Ovary (tissue), 7 donors: ENCODE measurements at regions not wholly inside any gene's neighbourhood (a gene's known extent, or its start where the extent isn't known, plus 50 kb on each side); places are given as distances from the start of the nearest gene placed in this dataset.

ENCODE experiments used
- DNase-seq, 5 donors: peaks; one replicate each; pipeline ENCODE4 v3.0.0-alpha.2; 2019 to 2020
- H3K27ac ChIP-seq, 2 donors: fragments of 200-600 bp; one replicate each; pipeline versions ENCODE4 v1.5.1 to v1.8.0; 2019 to 2022
- H3K27me3 ChIP-seq: fragments of 200-600 bp; one replicate; pipeline ENCODE4 v1.8.0; 2022
- H3K36me3 ChIP-seq: fragments of 200-600 bp; sonication (generic); one replicate; pipeline ENCODE4 v1.5.1; 2019
- H3K4me1 ChIP-seq: one replicate; pipeline ENCODE4 v1.8.1; 2013; ENCODE audit warnings: mild to moderate bottlenecking, moderate library complexity; ENCODE audit not compliant: insufficient read depth
- H3K4me3 ChIP-seq: fragments of 200-600 bp; sonication (generic); one replicate; pipeline ENCODE4 v1.5.1; 2017
- H3K9me3 ChIP-seq, 2 donors: fragments of 200-600 bp in 1 of 2; sonication (generic) in 1 of 2; one replicate each; pipeline versions ENCODE4 v1.5.1 to v1.8.1; 2013 to 2019; ENCODE audit warnings: mild to moderate bottlenecking in 1 of 2, moderate library complexity in 1 of 2
- CTCF ChIP-seq, 3 donors: fragments of 450-650 bp in 2 of 3; fragments of 200-600 bp in 1 of 3; IDR thresholded peaks; one replicate each; pipeline versions ENCODE4 v1.5.1 to v1.8.0; 2016 to 2022; ENCODE audit warnings: antibody characterized with exemption in 3 of 3, mild to moderate bottlenecking in 1 of 3
- EP300 ChIP-seq: sonication (generic); formaldehyde crosslinking; IDR thresholded peaks from one replicate; pipeline ENCODE4 v1.6.1; 2017; ENCODE audit warnings: antibody characterized with exemption
- POLR2A ChIP-seq: fragments of 450-650 bp; IDR thresholded peaks from one replicate; pipeline ENCODE4 v1.6.1; 2017; ENCODE audit warnings: antibody characterized with exemption, mild to moderate bottlenecking, moderate library complexity
- WGBS, 3 donors: extraction: QIAGEN DNeasy Blood & Tissue Kit in 1 of 3; methylation state at CpG; one replicate each; pipeline versions ENCODE4 v1.1.5 to v1.1.7; 2013 to 2017; 5-methylcytosine and 5-hydroxymethylcytosine counted together
- intact Hi-C, 4 donors: fragments of 100-400 bp; cut with DNase I; formaldehyde crosslinking; loops; one replicate each; pipeline versions ENCODE4 v1.11.0 to v1.15.1; 2022 to 2023
- donor health status: DM: no; HTN: no; CAD: no; lungs with moderate emphysema.
- donor health status: DM: no; HTN: no; CAD: no.
- donor health status: Bipolar disorder and iron deficiency.
- donor health status: DM: no; HTN: no; CAD: no.
- donor health status: DM: yes; HTN: yes; CAD: no.

DNA sequence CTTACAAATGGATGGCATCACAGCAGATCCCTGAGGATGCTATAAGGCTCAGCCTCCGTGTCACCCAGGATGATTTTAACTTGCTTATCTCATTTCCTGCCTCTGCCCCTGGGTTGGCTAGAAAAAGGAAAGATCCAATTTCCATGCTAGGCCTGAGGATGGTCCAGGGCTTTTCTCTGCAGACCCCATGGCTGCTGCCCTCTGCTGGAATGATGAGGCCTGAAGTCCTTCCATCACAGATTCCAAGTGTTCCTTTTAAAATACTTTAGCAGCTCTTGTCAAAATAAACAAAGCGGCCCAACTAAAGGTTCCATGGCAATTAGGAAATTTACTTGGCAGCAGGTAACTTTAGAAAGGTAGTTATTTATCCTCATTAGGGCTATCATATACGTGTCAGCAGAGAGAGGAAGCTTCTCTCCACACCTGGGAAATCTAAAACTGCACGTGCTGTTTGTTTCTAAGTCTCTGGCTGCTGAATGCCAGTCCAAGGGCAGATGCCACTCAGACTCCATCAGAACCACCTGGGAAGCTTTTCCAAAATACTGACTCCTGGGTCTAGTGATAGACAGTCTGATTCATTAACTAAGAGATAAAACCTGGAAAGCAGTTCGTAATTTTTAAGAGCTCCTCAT, 401.9 kb upstream of the IL12A start:
- H3K4me1 ChIP-seq: no peaks in the 10 kb centered on the region
- 19 to 23% (median 23%) methylated on average over 5 of the region's 5 CpGs for WGBS, 3 donors
- DNase-seq: no peak
- intact Hi-C loops: no loop called here
- H3K36me3 ChIP-seq: no peaks in the 10 kb centered on the region
- H3K4me3 ChIP-seq: no peak overlapping the region
- no peaks in the 10 kb centered on the region for H3K9me3 ChIP-seq
- no peak for TF ChIP-seq EP300
- TF ChIP-seq POLR2A: no peak
- TF ChIP-seq CTCF (IDR thresholded peaks at IDR 0.05): no peak
- H3K27me3 ChIP-seq: no peaks in the 10 kb centered on the region
- no peak overlapping the region for H3K27ac ChIP-seq

DNA sequence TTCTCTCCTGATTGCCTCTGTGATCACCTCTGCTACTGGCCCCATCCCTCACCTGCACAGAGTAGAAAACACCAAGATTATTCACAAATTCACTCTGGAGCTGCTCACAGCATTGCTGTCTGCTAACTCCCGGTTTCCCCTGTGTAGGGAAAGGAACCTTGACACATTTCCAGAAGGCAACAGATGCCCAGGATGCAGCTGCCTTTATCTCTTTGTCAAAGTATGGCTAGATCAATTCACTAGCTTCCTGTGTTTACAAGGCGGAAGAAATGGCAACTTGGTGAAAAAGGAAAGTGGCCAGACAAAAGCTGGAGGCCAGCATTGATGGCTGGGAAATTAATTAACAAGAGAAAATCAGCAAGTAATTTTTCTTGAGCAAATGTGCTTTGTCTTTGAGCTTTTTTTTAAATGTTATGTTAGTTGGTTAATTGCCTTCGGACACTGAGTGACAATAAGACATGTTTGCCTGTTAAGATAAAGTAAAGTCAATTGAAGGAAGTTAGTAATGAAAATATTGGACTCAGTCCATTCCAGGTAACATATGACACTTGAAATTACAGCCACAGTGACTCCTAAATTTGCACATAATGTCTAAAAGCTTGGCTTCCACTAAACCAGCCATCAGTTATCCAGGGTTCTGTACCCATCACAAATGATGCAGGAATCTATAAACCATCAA, 394.6 kb upstream of the IL12A start:
- DNase-seq: no peak
- Histone ChIP-seq H3K4me1 (no peaks in the 10 kb centered on the region), H3K4me3 (no peak overlapping the region), H3K27ac (no peak overlapping the region), H3K27me3 (no peaks in the 10 kb centered on the region), H3K9me3 (no peaks in the 10 kb centered on the region), H3K36me3 (no peaks in the 10 kb centered on the region)
- TF ChIP-seq CTCF (IDR thresholded peaks at IDR 0.05) (no peak), EP300 (no peak), POLR2A (no peak)
- intact Hi-C loops: no loop called here
- WGBS, 3 donors: 23 to 47% (median 33%) methylated on average over 3 of the region's 3 CpGs

DNA sequence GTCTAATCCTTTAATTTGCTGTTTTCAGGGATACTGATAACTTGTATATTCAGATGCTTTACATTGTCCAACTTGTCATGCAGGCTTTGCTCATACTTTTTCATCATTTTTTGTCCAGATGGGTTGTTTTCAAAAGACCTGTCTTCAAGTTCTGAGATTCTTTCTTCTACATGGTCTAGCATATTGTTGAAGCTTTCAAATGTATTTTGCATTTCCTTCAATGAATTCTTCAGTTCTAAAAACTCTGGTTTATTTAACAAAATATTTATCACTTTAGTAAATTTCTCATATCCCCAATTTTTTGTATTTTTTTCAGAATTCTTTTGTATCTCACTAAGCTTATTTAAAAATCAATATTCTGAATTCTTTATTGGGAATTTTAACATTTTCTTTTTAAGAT, 388.3 kb upstream of the IL12A start:
- Histone ChIP-seq H3K27ac (no peak overlapping the region), H3K4me3 (no peak overlapping the region), H3K4me1 (no peaks in the 10 kb centered on the region), H3K27me3 (no peaks in the 10 kb centered on the region), H3K36me3 (no peaks in the 10 kb centered on the region), H3K9me3 (no peaks in the 10 kb centered on the region)
- DNase-seq: no peak
- intact Hi-C loops: no loop called here
- TF ChIP-seq CTCF (IDR thresholded peaks at IDR 0.05): no peak
- no peak for TF ChIP-seq POLR2A
- no peak for TF ChIP-seq EP300

- no peaks in the 10 kb centered on the region for H3K27me3 ChIP-seq
- intact Hi-C loops: no loop called here
- TF ChIP-seq EP300: no peak
- TF ChIP-seq POLR2A: no peak
- TF ChIP-seq CTCF (IDR thresholded peaks at IDR 0.05): no peak
- H3K4me1 ChIP-seq: no peaks in the 10 kb centered on the region
- no peak overlapping the region for H3K4me3 ChIP-seq
- WGBS, 3 donors: 45 to 50% (median 48%) methylated on average over 5 of the region's 5 CpGs
- no peaks in the 10 kb centered on the region for H3K36me3 ChIP-seq
- H3K27ac ChIP-seq: no peak overlapping the region
- no peak for DNase-seq
- H3K9me3 ChIP-seq: no peaks in the 10 kb centered on the region
Measured at GRCh38 chr3:159604151-159604581, 384.5 kb upstream of the IL12A start.
